ENCODE measurements at regions not wholly inside any gene's neighbourhood (a gene's known extent, or its start where the extent isn't known, plus 50 kb on each side); places are given as distances from the start of the nearest gene placed in this dataset.

DNA sequence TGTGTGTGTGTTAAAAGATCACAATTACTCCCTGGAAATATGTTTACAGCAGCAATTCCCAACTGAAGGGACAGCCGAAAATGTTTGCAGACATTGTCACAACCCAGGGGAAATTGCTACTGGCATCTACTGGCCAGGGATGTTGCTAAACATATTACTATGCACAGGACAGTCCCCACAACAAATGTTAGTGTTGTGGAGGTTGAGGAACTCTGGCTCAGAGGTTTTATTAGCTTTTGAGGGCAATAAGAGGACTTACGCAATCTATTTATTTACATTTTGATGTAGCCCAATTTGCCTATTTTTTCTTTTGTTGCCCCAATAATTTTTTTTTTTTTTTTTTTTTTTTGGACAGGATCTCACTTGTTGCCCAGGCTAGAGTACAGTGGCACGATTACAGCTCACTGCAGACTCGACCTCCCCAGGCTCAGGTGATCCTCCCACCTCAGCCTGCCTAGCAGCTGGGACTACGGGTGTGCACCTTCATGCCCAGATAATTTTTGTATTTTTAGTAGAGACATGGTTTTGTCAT lies 154.1 kb downstream of the RPS12 start:
- CTCF ChIA-PET: no interaction called here
- H3K23ac ChIP-seq (ENCODE audit: low read depth, low read length): no peak overlapping the region
- 0 out of 2 replicates have a peak, but pooled peaks cover 5% of the 10 kb centered on the region for H3K9me1 ChIP-seq (ENCODE audit: insufficient read depth, low read length)
- H3K79me1 ChIP-seq (ENCODE audit: low read depth in 1 of 2, low read length in 2 of 2): no peaks in the 10 kb centered on the region
- no peak overlapping the region for H4K91ac ChIP-seq (ENCODE audit: insufficient read depth, low read depth, low read length)
- no peak overlapping the region for H3K14ac ChIP-seq (replicated peaks; ENCODE audit: low read depth, low read length)
- in situ Hi-C loops (cut with MboI; ENCODE audit: low sequenced_read_pairs) (loop anchor here (10.0 to 25.0 kb wide), 2 partner anchors 546 to 944 kb away; no protein-coding TSS in a partner anchor), intact Hi-C loops (cut with micrococcal nuclease) (no loop called here), dilution Hi-C loops (cut with HindIII; ENCODE audit: low sequenced_read_pairs, unreplicated experiment) (no loop called here)
- no peaks in the 10 kb centered on the region for H4K20me1 ChIP-seq (ENCODE audit: insufficient read depth, low read length)
- no peak overlapping the region for H4K8ac ChIP-seq (ENCODE audit: low read depth in 2 of 2, low read length in 2 of 2)
- no peak overlapping the region for H3K4ac ChIP-seq (ENCODE audit: low read depth, low read length)
- no peaks in the 10 kb centered on the region for H3K9me3 ChIP-seq (ENCODE audit: control insufficient read depth, insufficient read depth, low read length)
- H3K4me3 ChIP-seq (ENCODE audit: insufficient read depth, low read depth, low read length): no peak overlapping the region
- no peak overlapping the region for H3K4me2 ChIP-seq (ENCODE audit: low read depth, low read length)
- no peak overlapping the region for H3K27ac ChIP-seq (ENCODE audit: insufficient read depth, low read length)
- no peaks in the 10 kb centered on the region for H3K27me3 ChIP-seq (ENCODE audit: control insufficient read depth, insufficient read depth, low read length)
- H2BK120ac ChIP-seq (ENCODE audit: low read depth, low read length): no peak overlapping the region
- DNase-seq (no peak), ATAC-seq (ENCODE audit: low read depth) (no peak)
- H2AFZ ChIP-seq (replicated peaks; ENCODE audit: low read length, poor library complexity): no peak overlapping the region
- H2AK5ac ChIP-seq (ENCODE audit: low read depth, low read length): no peak overlapping the region
- no peak overlapping the region for H3K18ac ChIP-seq (ENCODE audit: low read depth, low read length)
- peaks cover 4% of the 10 kb centered on the region; the same call in 1 of the 2 replicates for H3K4me1 ChIP-seq (ENCODE audit: control insufficient read depth, insufficient read depth, low read length)
- H2BK20ac ChIP-seq (ENCODE audit: low read depth, low read length): no peak overlapping the region
- no peak overlapping the region for H4K5ac ChIP-seq (ENCODE audit: low read depth, low read length)
- H2BK5ac ChIP-seq (ENCODE audit: low read depth, low read length, poor library complexity, severe bottlenecking): no peak overlapping the region
- POLR2A ChIA-PET (ENCODE audit: unreplicated experiment): no interaction called here
- H2BK15ac ChIP-seq (ENCODE audit: low read depth, low read length): no peak overlapping the region
- no peaks in the 10 kb centered on the region for H3K36me3 ChIP-seq (ENCODE audit: control insufficient read depth, insufficient read depth, low read length)
- no peak overlapping the region for H3K56ac ChIP-seq (ENCODE audit: extremely low read depth, insufficient read depth, low read length)
- no peak for TF ChIP-seq FOS (IDR thresholded peaks at IDR 0.05; ENCODE audit: low read depth, low read length)
- peak; percentile 68 for TF ChIP-seq CEBPB (IDR thresholded peaks at IDR 0.05; ENCODE audit: low read depth, low read length)
- TF ChIP-seq POLR2A (IDR thresholded peaks at IDR 0.05; ENCODE audit: low read depth, low read length): no peak
- TF ChIP-seq RAD21 (IDR thresholded peaks at IDR 0.05; ENCODE audit: low read length): no peak
- BruUV-seq (replicated peaks): no TSS peak
- no CpG with 5 or more reads among the region's 5 CpGs for WGBS, 2 experiments (ENCODE audit: extremely low coverage in 2 of 2, insufficient read length in 1 of 2)
- H2AK9ac ChIP-seq (replicated peaks; ENCODE audit: low read depth, low read length, poor library complexity): no peak overlapping the region
- H3K9ac ChIP-seq (ENCODE audit: low read depth, low read length): no peak overlapping the region

All from IMR-90 (cell line).